SK-N-SH (cell line): ENCODE measurements at regions not wholly inside any gene's neighbourhood (a gene's known extent, or its start where the extent isn't known, plus 50 kb on each side); places are given as distances from the start of the nearest gene placed in this dataset.

Source experiments
- CTCF ChIA-PET: fragments of 300-600, 350-600 bp; formaldehyde crosslinking; extraction: SDS; loops from one replicate; lab custom pipeline; 2021; lab: Yijun Ruan, JAX
- POLR2A ChIA-PET: fragments of 350-600 bp; sonication (Branson Sonifier 250); formaldehyde crosslinking; extraction: SDS; loops from one replicate; lab custom pipeline; 2020; ENCODE audit warnings: antibody characterized with exemption, inconsistent platforms; lab: Yijun Ruan, JAX
- DNase-seq: peaks from one replicate; pipeline ENCODE4 v3.0.0; 2012
- H2AFZ ChIP-seq: fragments of 200-600 bp; sonication (generic); 2 replicates; pipeline ENCODE4 v1.8.1; 2016; ENCODE audit warnings: antibody characterized with exemption, mild to moderate bottlenecking, low read depth
- H3F3A ChIP-seq: fragments of 200-600 bp; sonication (generic); replicated peaks from 2 replicates; pipeline ENCODE3; 2016; ENCODE audit warnings: antibody characterized with exemption, mild to moderate bottlenecking; ENCODE audit not compliant: insufficient read depth
- H3K27ac ChIP-seq, 2 experiments: fragments of 200-500 bp in 1 of 2; fragments of 200-600 bp in 1 of 2; sonication (Bioruptor generic) in 1 of 2; sonication (generic), shearing (Covaris generic) in 1 of 2; 2 replicates each; pipeline versions ENCODE4 v1.5.1 to v1.6.1; 2014 to 2016; ENCODE audit warnings: low read depth in 2 of 2, inconsistent platforms in 1 of 2, low read length in 1 of 2, mild to moderate bottlenecking in 1 of 2, mixed read lengths in 1 of 2
- H3K27me3 ChIP-seq: fragments of 200-600 bp; sonication (generic), shearing (Covaris generic); 2 replicates; pipeline ENCODE4 v1.6.1; 2016; ENCODE audit warnings: mixed run types; ENCODE audit not compliant: insufficient read depth
- H3K36me3 ChIP-seq, 2 experiments: fragments of 200-500 bp in 1 of 2; fragments of 200-600 bp in 1 of 2; sonication (Bioruptor generic) in 1 of 2; sonication (generic) in 1 of 2; replicated peaks in 1 of 2; 2 replicates each; pipeline versions ENCODE3 to v1.5.1; 2014 to 2016; ENCODE audit warnings: low read length in 1 of 2, mild to moderate bottlenecking in 1 of 2; ENCODE audit not compliant: insufficient read depth in 2 of 2, control insufficient read depth in 1 of 2
- H3K4me1 ChIP-seq, 2 experiments: fragments of 200-500 bp in 1 of 2; fragments of 200-600 bp in 1 of 2; sonication (Bioruptor generic) in 1 of 2; sonication (generic), shearing (Covaris generic) in 1 of 2; 2 replicates each; pipeline versions ENCODE4 v1.5.1 to v1.6.1; 2014 to 2016; ENCODE audit warnings: low read depth in 1 of 2, low read length in 1 of 2, mixed run types in 1 of 2; ENCODE audit not compliant: insufficient read depth in 2 of 2, control insufficient read depth in 1 of 2
- H3K4me2 ChIP-seq: fragments of 200-600 bp; sonication (generic), shearing (Covaris generic); 2 replicates; pipeline ENCODE4 v1.6.1; 2017; ENCODE audit warnings: mixed run types
- H3K4me3 ChIP-seq, 2 experiments: fragments of 200-500 bp in 1 of 2; fragments of 200-600 bp in 1 of 2; sonication (Bioruptor generic) in 1 of 2; sonication (generic), shearing (Covaris generic) in 1 of 2; 2 replicates each; pipeline versions ENCODE4 v1.5.1 to v1.8.1; 2014 to 2016; ENCODE audit warnings: low read depth in 2 of 2, inconsistent platforms in 1 of 2, low read length in 1 of 2, mild to moderate bottlenecking in 1 of 2, mixed read lengths in 1 of 2, moderate library complexity in 1 of 2
- H3K79me2 ChIP-seq: fragments of 200-600 bp; sonication (generic); 2 replicates; pipeline ENCODE4 v1.8.1; 2017; ENCODE audit warnings: mild to moderate bottlenecking; ENCODE audit not compliant: insufficient read depth
- H3K9ac ChIP-seq: fragments of 200-600 bp; sonication (generic); 2 replicates; pipeline ENCODE4 v1.6.1; 2017; ENCODE audit warnings: mixed run types
- H3K9me2 ChIP-seq: fragments of 200-600 bp; sonication (generic); 2 replicates; pipeline ENCODE4 v1.6.1; 2017; ENCODE audit warnings: mixed run types
- H3K9me3 ChIP-seq: fragments of 200-600 bp; sonication (generic); 2 replicates; pipeline ENCODE4 v1.6.1; 2017; ENCODE audit warnings: mixed run types, mild to moderate bottlenecking, moderate library complexity
- H4K20me1 ChIP-seq: fragments of 200-600 bp; sonication (generic); 2 replicates; pipeline ENCODE4 v1.6.1; 2017; ENCODE audit warnings: mild to moderate bottlenecking, mixed run types; ENCODE audit not compliant: insufficient read depth
- CHD2 ChIP-seq: fragments of 150-350 bp; IDR thresholded peaks from 2 replicates; pipeline ENCODE4 v1.6.1; 2018; ENCODE audit warnings: low read length; ENCODE audit not compliant: partially characterized antibody
- ELF1 ChIP-seq: IDR thresholded peaks from 2 replicates; pipeline ENCODE4 v1.4.0; 2012
- EP300 ChIP-seq, 2 experiments: IDR thresholded peaks; 2 replicates each; pipeline versions ENCODE4 v1.4.0 to v1.6.1; 2012; ENCODE audit warnings: borderline replicate concordance in 1 of 2, low read depth in 1 of 2, low read length in 1 of 2
- EZH2phosphoT487 ChIP-seq: fragments of 200-600 bp; sonication (generic); IDR thresholded peaks from 2 replicates; pipeline ENCODE4 v1.6.1; 2017; ENCODE audit warnings: low read depth, mixed run types, mild to moderate bottlenecking, antibody characterized with exemption, moderate library complexity, borderline replicate concordance
- GATA2 ChIP-seq: sonication (generic); formaldehyde crosslinking; IDR thresholded peaks from 2 replicates; pipeline ENCODE4 v1.5.0; 2020; ENCODE audit warnings: mild to moderate bottlenecking, missing genetic modification reagents
- JUND ChIP-seq: IDR thresholded peaks from 2 replicates; pipeline ENCODE4 v1.4.0; 2012
- MEF2A ChIP-seq: IDR thresholded peaks from 2 replicates; pipeline ENCODE4 v1.4.0; 2012; ENCODE audit warnings: low read depth, borderline replicate concordance
- NFIC ChIP-seq: IDR thresholded peaks from 2 replicates; pipeline ENCODE4 v1.4.0; 2012; ENCODE audit warnings: borderline replicate concordance
- NRF1 ChIP-seq: IDR thresholded peaks from 2 replicates; pipeline ENCODE4 v1.6.1; 2012; ENCODE audit warnings: low read depth, mild to moderate bottlenecking, low read length
- POLR2AphosphoS5 ChIP-seq: IDR thresholded peaks from 2 replicates; pipeline ENCODE4 v1.6.1; 2012; ENCODE audit warnings: low read depth, low read length
- RCOR1 ChIP-seq: fragments of 150-350 bp; IDR thresholded peaks from 2 replicates; pipeline ENCODE4 v1.6.1; 2017; ENCODE audit warnings: antibody characterized with exemption, low read length
- RXRA ChIP-seq: IDR thresholded peaks from 2 replicates; pipeline ENCODE4 v1.4.0; 2012; ENCODE audit warnings: low read depth, mild to moderate bottlenecking, borderline replicate concordance
- SIN3A ChIP-seq: IDR thresholded peaks from 2 replicates; pipeline ENCODE4 v1.6.1; 2012; ENCODE audit warnings: low read depth, mild to moderate bottlenecking, low read length, moderate library complexity, borderline replicate concordance
- TAF1 ChIP-seq: IDR thresholded peaks from 2 replicates; pipeline ENCODE4 v1.6.1; 2012; ENCODE audit warnings: low read depth, mild to moderate bottlenecking, low read length, moderate library complexity, borderline replicate concordance
- TEAD4 ChIP-seq: IDR thresholded peaks from 2 replicates; pipeline ENCODE4 v1.4.0; 2012; ENCODE audit warnings: mild to moderate bottlenecking, borderline replicate concordance; ENCODE audit not compliant: insufficient read depth
- WGBS: methylation state at CpG from one replicate; pipeline ENCODE4 v1.1.6; 2017; ENCODE audit warnings: low lambda C conversion rate; 5-methylcytosine and 5-hydroxymethylcytosine counted together
- TF ChIP-seq, protein P1 (sequence below): IDR thresholded peaks from 2 replicates; pipeline ENCODE4 v1.6.1; 2012; ENCODE audit warnings: mild to moderate bottlenecking, low read depth, low read length, moderate library complexity
- TF ChIP-seq, protein P2 (sequence below): fragments of 150-350 bp; IDR thresholded peaks from 2 replicates; pipeline ENCODE4 v1.6.1; 2016; ENCODE audit warnings: mild to moderate bottlenecking, low read depth, low read length
- TF ChIP-seq, protein P3 (sequence below): IDR thresholded peaks from 2 replicates; pipeline ENCODE4 v1.4.0; 2012; ENCODE audit warnings: low read depth, borderline replicate concordance
- TF ChIP-seq, protein P4 (sequence below): IDR thresholded peaks from 2 replicates; pipeline ENCODE4 v1.4.0; 2012; ENCODE audit warnings: low read depth
- TF ChIP-seq, protein P5 (sequence below): IDR thresholded peaks from 2 replicates; pipeline ENCODE4 v1.4.0; 2012; ENCODE audit warnings: low read depth, borderline replicate concordance

DNA sequence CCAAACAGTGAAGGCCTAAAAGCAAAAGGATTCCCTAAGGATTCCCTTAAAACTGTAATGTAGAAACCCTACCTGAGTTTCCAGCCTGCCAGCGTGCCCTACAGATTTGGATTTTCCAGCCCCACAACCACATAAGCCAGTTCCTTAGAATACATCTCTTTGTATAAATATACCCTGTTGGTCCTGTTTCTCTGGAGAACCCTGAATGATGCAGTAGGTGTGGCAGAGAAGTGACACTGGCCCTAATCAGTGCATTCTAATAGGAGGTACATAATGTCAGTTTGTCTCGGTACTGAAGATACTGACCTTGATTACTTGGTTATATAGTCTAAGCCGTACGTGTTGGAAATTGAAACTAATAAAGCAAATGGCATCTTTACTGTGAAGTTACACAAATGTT, 707.8 kb upstream of the SLC35B3 start (continued):
- TF ChIP-seq, protein P1, sequence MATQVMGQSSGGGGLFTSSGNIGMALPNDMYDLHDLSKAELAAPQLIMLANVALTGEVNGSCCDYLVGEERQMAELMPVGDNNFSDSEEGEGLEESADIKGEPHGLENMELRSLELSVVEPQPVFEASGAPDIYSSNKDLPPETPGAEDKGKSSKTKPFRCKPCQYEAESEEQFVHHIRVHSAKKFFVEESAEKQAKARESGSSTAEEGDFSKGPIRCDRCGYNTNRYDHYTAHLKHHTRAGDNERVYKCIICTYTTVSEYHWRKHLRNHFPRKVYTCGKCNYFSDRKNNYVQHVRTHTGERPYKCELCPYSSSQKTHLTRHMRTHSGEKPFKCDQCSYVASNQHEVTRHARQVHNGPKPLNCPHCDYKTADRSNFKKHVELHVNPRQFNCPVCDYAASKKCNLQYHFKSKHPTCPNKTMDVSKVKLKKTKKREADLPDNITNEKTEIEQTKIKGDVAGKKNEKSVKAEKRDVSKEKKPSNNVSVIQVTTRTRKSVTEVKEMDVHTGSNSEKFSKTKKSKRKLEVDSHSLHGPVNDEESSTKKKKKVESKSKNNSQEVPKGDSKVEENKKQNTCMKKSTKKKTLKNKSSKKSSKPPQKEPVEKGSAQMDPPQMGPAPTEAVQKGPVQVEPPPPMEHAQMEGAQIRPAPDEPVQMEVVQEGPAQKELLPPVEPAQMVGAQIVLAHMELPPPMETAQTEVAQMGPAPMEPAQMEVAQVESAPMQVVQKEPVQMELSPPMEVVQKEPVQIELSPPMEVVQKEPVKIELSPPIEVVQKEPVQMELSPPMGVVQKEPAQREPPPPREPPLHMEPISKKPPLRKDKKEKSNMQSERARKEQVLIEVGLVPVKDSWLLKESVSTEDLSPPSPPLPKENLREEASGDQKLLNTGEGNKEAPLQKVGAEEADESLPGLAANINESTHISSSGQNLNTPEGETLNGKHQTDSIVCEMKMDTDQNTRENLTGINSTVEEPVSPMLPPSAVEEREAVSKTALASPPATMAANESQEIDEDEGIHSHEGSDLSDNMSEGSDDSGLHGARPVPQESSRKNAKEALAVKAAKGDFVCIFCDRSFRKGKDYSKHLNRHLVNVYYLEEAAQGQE: no peak
- TF ChIP-seq TAF1 (no peak), GATA2 (CRISPR knock-in tag) (no peak), TEAD4 (no peak), RCOR1 (no peak), SIN3A (no peak), NFIC (no peak), MEF2A (no peak), EZH2phosphoT487 (no peak), RXRA (no peak)
- TF ChIP-seq, protein P2, sequence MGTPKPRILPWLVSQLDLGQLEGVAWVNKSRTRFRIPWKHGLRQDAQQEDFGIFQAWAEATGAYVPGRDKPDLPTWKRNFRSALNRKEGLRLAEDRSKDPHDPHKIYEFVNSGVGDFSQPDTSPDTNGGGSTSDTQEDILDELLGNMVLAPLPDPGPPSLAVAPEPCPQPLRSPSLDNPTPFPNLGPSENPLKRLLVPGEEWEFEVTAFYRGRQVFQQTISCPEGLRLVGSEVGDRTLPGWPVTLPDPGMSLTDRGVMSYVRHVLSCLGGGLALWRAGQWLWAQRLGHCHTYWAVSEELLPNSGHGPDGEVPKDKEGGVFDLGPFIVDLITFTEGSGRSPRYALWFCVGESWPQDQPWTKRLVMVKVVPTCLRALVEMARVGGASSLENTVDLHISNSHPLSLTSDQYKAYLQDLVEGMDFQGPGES: no peak

DNA sequence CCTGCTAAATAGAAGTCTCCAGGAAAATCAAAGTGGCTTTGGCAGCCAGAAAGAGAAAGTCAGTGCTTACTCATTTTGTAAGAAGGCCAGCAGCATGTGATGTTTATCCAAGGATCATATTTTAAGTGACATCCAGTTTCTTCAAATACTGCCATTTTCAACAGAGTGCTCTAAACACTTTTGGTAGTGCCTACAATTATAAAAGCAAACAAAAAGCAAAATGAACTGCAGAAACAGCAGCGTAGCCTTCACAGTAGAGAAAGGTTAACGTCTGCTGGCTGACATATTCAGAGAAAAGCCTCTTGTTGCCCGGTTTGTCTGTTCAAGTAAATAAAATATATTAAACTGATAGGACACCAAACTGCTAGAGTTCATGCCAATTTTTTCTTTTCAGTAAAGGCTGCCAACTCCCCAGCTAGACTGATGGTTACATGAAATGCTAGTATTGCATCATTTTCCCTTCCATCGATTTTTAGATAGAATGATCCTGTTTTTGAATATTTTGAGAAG, 705.7 kb upstream of the SLC35B3 start:
- Histone ChIP-seq H2AFZ (no peak overlapping the region), H3K9ac (no peak overlapping the region), H3K4me2 (peak overlapping the region; percentile 44; the same call in 1 of the 2 replicates), H3K4me1 (peaks cover 0 to 10% of the 10 kb centered on the region in 2 experiments; a peak in 1 of 4 replicates), H3K9me3 (no peaks in the 10 kb centered on the region), H3K27ac (no peak overlapping the region), H3K36me3 (no peaks in the 10 kb centered on the region), H4K20me1 (no peaks in the 10 kb centered on the region), H3K4me3 (no peak overlapping the region), H3K9me2 (no peaks in the 10 kb centered on the region), H3K27me3 (no peaks in the 10 kb centered on the region), H3F3A (no peaks in the 10 kb centered on the region), H3K79me2 (no peaks in the 10 kb centered on the region)
- ChIA-PET POLR2A (no interaction called here), CTCF (no interaction called here)
- WGBS: 7% methylated on average over 4 of the region's 4 CpGs
- TF ChIP-seq, protein P3, sequence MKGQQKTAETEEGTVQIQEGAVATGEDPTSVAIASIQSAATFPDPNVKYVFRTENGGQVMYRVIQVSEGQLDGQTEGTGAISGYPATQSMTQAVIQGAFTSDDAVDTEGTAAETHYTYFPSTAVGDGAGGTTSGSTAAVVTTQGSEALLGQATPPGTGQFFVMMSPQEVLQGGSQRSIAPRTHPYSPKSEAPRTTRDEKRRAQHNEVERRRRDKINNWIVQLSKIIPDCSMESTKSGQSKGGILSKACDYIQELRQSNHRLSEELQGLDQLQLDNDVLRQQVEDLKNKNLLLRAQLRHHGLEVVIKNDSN: no peak
- TF ChIP-seq NFIC (no peak; the same call in 1 of the 2 replicates), NRF1 (no peak), MEF2A (no peak), JUND (no peak), EP300 (IDR thresholded peaks at IDR 0.05; ENCODE audit: borderline replicate concordance in 1 of 2, low read depth in 1 of 2, low read length in 1 of 2) (no peak), POLR2AphosphoS5 (no peak), CHD2 (no peak), ELF1 (no peak), SIN3A (no peak)
- TF ChIP-seq, protein P4, sequence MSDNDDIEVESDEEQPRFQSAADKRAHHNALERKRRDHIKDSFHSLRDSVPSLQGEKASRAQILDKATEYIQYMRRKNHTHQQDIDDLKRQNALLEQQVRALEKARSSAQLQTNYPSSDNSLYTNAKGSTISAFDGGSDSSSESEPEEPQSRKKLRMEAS: no peak
- TF ChIP-seq, protein P5, sequence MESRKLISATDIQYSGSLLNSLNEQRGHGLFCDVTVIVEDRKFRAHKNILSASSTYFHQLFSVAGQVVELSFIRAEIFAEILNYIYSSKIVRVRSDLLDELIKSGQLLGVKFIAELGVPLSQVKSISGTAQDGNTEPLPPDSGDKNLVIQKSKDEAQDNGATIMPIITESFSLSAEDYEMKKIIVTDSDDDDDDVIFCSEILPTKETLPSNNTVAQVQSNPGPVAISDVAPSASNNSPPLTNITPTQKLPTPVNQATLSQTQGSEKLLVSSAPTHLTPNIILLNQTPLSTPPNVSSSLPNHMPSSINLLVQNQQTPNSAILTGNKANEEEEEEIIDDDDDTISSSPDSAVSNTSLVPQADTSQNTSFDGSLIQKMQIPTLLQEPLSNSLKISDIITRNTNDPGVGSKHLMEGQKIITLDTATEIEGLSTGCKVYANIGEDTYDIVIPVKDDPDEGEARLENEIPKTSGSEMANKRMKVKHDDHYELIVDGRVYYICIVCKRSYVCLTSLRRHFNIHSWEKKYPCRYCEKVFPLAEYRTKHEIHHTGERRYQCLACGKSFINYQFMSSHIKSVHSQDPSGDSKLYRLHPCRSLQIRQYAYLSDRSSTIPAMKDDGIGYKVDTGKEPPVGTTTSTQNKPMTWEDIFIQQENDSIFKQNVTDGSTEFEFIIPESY: no peak
- no peak for DNase-seq
